HL-60 (cell line): ENCODE measurements at regions not wholly inside any gene's neighbourhood (a gene's known extent, or its start where the extent isn't known, plus 50 kb on each side); places are given as distances from the start of the nearest gene placed in this dataset.

Experiments
- GABPA ChIP-seq: IDR thresholded peaks from 2 replicates; pipeline ENCODE4 v1.6.1; 2012; ENCODE audit warnings: low read depth
- POLR2AphosphoS5 ChIP-seq: IDR thresholded peaks from 2 replicates; pipeline ENCODE4 v1.6.1; 2012; ENCODE audit warnings: low read depth
- REST ChIP-seq: IDR thresholded peaks from 2 replicates; pipeline ENCODE4 v1.6.1; 2012; ENCODE audit warnings: low read depth; ENCODE audit not compliant: insufficient replicate concordance
- SPI1 ChIP-seq: IDR thresholded peaks from 2 replicates; pipeline ENCODE4 v1.6.1; 2012; ENCODE audit warnings: low read depth, mild to moderate bottlenecking, borderline replicate concordance
- TF ChIP-seq, protein P1 (sequence below): IDR thresholded peaks from one replicate; pipeline ENCODE4 v1.5.1; 2011; ENCODE audit warnings: low read length, control low read depth, inconsistent platforms; ENCODE audit not compliant: insufficient read depth

DNA sequence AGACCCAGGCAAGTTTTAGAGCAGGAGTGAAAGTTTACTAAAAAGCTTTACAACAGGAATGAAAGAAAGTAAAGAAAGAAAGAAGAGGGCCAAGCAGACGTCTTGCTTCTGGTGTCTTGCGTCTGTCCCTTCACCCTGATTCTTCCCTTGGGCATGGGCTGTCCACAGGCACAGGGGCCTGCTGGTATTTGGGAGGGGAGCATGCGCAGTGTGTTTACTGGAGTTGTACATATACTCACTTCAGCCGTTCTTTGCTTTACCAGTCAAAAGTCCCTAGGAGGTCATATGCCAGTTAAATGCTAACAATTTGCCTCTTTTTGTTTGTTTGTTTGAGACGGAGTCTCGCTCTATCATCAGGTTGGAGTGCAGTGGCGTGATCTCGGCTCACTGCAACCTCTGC lies 875.9 kb downstream of the REEP3 start:
- TF ChIP-seq REST (no peak), POLR2AphosphoS5 (no peak), GABPA (no peak), SPI1 (no peak)
- TF ChIP-seq, protein P1, sequence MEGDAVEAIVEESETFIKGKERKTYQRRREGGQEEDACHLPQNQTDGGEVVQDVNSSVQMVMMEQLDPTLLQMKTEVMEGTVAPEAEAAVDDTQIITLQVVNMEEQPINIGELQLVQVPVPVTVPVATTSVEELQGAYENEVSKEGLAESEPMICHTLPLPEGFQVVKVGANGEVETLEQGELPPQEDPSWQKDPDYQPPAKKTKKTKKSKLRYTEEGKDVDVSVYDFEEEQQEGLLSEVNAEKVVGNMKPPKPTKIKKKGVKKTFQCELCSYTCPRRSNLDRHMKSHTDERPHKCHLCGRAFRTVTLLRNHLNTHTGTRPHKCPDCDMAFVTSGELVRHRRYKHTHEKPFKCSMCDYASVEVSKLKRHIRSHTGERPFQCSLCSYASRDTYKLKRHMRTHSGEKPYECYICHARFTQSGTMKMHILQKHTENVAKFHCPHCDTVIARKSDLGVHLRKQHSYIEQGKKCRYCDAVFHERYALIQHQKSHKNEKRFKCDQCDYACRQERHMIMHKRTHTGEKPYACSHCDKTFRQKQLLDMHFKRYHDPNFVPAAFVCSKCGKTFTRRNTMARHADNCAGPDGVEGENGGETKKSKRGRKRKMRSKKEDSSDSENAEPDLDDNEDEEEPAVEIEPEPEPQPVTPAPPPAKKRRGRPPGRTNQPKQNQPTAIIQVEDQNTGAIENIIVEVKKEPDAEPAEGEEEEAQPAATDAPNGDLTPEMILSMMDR, result no peak
